NOMO-1 (cell line): ENCODE measurements at regions not wholly inside any gene's neighbourhood (a gene's known extent, or its start where the extent isn't known, plus 50 kb on each side); places are given as distances from the start of the nearest gene placed in this dataset.

Experiments used
- DNase-seq, 2 experiments: peaks; one replicate each; lab custom pipeline; 2025; ENCODE audit not compliant: unreplicated experiment in 2 of 2; lab: John Stamatoyannopoulos, UW

DNA sequence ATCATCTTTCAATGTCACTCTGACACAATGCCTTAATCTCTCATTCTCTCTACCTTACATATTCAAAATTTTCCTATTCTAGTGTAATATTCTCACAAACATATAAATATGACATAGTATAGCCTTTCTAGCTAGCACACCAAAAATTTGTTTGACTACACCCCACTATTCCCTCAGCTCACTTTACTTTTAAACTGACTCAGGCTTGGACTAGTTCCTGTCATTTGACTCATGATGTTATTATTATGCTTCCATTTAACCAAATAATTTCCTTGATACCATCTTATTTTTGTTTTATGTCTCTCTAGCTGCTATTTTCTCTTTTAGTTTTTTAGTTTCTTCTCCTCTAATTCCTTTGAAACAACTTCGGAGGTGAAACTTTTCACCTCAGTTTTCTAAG lies 1745.6 kb upstream of the PCDH20 start:
- DNase-seq = no peak

DNA sequence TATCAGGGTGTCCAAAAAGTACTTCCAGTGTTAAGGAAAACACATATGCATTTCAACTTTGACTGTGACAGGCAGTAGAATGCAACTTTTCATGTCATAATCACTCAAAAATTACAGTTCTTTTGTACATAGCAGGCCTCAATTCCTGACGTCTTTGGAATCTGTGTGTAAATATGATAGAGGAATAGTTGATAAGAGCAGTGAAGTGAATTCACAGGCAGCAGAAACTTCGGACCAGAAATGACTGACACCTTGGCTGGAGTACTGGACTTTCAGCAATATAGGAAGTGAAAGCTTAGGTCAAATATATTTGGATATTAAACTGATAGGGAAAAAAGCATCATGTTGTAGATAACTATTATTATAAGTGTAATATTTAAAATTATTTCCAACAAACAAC lies 1741.2 kb upstream of the PCDH20 start:
- DNase-seq = no peak

DNA sequence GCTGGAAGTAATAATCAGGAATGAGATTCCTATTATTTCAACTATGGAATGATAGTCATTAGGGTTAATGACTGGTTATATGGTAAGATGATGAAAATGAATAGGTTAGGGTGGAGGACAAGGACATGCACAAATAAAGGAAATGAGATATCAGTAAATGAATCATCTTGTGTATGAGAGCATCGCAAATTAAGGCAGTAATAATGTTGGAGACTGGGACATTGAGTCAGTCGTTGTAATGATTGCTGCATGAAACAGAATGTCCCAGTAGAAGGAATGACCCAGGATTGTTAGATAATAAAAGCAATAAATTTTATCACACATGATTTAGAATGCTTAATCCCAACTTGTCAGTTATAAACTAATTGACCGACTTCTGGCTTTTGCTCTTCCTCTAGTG lies 1733.7 kb upstream of the PCDH20 start:
- DNase-seq = no peak

DNA sequence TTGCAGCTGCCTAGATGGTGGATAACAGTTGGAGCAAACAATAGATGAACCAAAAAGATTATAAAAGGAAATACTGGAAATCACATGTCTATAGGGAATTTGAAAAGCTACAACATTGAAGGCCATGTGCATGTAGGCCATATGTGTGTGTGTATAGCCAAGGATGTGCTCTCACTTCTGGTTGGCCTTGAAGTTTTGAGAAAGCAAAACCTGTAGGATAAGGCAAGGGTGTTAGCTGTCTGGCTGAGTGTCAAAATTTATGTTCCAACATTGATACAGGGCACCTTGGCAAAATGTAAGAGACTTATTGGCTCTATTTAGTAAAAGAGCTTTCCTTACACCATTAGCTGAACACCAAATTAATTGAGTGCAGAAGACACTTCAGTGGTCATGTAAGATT lies 1723.6 kb upstream of the PCDH20 start:
- no peak for DNase-seq

DNA sequence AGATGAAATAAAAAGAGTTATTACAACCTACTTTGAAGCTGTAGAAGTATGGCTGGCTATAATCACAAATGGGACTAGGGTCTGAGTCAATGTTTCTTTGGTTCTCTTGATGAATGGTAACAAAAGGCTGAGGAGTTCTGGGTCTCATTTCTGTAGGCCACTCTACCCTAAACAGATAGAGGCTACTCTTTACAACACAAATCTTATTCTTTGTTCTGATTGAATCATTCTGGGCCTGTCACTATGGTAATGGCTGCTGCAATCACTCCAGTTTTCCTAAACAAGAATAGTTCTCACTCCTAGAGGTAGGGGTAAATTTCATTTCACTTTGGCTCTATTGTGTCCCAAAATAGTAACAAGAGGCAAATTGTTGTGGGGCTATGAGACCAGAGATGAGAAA lies 1714.3 kb upstream of the PCDH20 start:
- no peak for DNase-seq

DNA sequence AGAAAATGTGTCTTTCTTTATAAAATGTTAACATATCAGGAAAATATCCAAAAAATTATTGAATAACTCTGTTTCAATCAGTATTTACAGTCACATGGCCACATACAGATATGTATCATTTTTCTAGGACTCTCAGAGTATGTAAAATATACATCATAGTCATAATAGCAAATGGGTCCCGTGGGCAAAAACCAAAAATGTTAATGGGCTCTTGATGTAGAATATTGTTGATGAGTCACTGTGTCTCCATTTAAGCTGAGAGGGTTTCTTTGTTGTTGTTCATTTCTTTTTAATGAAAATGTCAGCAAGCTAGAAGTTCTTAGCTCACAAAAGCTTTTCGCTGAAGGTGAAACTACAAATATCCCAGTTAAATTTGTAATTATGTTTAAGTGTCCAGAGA lies 1713.1 kb upstream of the PCDH20 start:
- DNase-seq = no peak

DNA sequence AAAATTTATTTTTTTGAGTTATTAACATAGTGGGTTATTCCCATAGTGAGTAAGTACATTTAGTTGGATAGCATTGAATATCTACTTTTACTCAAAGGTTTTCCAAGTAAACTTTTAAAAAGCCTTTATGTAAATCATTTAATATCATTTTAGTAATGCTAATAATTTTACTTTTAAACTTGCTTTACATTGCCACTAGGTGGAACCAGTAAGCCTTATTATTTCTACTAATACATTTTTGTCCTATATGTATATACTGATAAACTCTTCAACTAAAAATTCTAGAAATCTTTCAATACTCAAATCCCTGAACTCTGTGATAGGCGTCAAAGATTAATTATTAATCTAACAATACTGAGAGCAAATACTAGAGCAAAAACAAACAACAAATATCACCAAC lies 1709.2 kb upstream of the PCDH20 start:
- peak in 1 of 2 experiments; percentile 14 for DNase-seq

DNA sequence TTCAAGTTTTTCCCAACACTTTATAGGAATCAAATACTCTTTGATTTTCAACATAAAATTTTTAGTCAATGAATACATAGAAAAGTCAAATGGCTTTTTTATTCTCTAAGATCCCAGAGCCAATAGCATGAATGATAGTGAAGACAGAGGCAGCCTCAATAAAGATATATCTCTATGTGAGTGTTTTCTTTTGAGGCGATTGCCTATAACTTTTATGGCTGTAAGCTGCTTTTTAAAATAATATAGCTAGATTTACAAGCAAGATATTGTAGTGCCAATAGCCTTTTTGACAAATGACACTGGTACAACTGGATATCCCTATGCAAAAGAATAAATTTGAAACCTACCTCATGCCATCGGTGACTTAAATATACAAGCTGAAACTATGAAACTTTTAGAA lies 1705.2 kb upstream of the PCDH20 start:
- no peak for DNase-seq

DNA sequence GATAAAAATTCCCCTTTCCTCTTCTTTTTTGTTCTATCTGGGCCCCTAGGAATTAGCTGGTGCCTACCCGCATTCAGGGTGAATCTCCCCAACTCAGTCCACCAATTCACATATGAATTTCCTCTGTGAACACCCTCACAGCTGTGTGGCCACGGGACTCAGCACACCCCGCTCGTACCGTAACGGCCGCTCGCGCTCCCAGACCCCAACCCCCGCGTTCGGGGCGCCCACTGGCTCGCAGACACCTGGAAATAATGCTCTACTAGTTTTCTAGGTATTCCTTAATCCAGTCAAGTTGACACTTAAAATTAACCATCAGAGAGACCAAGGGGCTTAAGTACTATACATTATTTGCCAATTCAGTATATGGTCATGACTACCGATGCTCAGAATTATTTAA lies 1702.1 kb upstream of the PCDH20 start:
- DNase-seq = no peak

DNA sequence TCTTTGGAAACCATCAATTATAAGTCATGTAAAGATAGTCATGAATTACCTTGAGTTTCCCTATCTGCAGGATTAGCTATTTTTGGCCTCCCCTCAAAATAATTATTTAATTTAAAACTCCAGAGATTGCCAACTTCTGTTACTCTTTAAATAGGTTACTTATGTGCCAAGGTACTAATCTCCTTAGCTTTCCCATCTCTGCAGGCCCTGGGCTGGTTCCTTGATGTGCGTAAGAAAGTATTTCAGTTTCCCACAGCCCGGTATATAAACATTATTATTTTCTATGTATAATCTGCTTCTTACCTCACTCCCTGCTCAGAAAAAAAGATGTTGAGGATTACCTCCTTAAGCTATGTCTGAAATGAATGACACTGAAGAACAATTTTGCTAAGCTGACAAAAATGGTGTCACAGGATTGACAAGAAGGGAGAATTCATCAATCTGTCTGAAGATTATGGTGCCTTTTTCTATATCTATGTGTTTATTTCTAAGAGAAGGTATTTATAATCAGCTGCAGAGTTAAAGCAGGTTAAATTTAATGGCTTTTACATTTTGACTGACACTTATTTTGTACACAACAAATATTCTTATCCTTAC lies 1697.2 kb upstream of the PCDH20 start:
- no peak for DNase-seq

DNA sequence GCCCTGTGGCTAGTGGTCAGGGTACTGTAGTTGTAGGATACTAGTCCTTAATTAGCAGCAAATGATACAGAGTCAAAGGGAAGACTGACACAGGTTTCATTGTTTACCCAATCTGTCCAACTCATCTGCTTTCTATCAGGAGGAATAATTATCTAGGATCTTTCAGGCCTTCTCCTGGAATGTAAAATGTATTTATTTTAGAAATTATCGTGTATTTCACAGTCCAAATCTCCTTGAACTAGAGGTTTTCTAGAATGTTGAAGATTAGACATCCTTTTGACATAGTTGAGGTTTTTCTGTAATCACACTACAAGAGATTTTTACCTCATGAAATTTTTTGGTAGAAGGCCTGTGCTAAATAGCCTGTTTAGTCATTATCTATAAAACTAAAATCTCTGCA lies 1694.8 kb upstream of the PCDH20 start:
- DNase-seq = no peak

DNA sequence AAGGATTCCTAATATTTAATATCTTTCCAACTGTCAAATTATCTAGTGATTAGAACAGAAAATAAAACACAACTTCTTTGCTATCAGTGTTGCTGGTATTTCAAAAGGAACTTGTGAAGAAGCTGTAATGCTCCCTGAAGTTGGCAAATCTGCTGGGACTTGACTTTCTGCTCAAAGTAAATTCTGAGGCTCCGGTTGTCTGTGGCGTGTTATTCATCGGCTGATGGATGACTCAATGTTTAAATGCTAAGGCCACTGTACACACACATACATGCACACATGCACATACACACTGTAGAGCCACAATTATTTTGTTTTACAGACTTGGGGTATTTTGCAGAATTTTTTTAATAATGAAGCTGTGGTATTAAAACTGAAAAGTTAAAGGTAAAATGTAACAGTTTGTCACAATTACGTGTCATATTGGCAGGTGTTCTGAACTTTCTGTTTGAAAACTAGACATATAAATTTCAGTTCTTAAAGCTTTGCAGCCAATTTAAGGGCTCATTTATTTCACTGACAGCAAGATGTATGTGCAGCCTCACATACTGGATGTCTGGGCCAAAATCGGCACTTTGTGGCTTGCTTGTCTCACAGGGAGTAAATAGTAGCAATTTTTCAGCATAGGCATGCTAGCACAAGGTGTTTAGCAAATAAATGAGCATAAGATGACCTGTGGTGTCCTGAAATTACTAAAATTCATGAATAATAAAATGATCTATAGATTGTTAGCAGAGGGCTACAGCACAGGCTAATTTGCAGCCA lies 1691.7 kb upstream of the PCDH20 start:
- no peak for DNase-seq

DNA sequence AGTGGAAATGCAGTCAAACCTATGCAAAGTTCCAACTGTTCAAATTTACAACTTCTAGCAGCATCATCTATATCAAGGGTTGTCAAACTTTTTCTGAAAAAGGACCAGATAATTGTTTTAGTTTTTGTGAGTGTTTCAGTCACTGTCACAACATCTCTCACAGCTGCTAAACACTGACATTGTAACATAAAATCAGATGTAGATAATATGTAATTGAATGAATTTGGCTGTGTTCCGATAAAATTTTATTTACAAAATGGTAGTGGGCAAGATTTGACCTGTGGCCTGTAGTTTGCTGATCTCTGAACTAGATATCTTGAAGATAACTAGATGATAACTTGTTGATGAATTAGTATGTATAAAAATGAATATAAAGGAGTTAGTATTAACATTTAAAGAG lies 1679.1 kb upstream of the PCDH20 start:
- no peak for DNase-seq

DNA sequence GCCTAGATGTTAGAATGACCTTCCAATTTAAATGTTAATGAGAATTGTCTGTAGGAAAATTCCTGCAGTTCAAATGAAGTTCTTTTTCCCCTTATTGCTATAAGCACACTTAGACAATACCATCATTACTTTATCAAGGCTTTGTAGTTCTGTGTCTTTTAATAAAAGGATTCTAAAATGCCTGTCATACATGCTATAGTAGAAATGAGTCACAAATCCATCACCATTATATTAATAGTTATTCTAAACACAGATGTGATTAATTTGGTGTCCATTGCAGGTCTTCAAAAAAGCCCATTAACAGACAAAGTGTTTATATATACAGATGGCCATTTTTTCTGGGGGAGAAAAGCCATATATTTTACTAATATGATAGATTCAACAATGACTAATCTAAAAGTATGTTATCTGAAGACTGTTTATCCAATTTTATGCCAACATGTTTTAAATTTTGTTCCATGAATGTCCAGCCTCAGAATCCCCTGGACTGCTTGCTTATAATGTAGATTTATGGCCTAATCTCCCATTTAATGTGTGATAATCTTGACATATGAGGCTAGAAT lies 1678.3 kb upstream of the PCDH20 start:
- no peak for DNase-seq

DNA sequence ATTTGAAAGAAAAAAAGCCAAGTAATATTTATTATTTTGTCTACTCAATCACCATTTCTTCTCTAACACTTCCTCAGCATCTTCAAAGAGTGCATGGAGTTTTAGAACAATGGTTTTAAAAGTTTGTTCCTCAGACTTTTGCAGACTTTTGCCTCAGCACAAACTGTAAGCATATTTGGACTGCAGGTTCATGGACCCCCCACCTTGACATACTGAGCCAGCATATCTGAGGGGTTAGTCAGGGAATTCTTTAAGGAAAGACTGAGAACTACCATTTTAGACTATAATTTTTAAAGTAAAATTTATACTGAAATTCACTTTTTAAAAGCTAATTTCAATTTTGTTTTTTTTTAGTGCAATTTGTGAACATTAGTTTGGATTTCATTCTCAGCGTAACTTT lies 1676.8 kb upstream of the PCDH20 start:
- no peak for DNase-seq

DNA sequence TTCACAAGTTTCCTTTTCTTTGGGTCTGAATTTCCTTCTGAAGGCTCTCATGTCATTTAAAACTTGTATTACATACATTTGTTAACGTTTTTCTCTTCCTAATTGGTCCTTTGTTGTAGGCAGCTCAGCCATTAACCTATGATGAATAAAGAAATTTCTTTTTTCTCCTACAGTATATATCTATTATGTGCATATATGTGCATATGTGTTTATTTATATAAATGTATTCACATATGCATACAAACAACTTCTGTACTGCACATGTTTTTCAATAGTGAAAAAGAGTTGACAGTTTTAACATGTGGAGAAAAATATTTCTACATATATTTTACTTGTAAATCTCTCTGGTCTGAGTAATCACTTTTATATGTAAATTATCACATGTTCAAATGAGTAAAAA lies 1674.9 kb upstream of the PCDH20 start:
- DNase-seq = no peak

DNA sequence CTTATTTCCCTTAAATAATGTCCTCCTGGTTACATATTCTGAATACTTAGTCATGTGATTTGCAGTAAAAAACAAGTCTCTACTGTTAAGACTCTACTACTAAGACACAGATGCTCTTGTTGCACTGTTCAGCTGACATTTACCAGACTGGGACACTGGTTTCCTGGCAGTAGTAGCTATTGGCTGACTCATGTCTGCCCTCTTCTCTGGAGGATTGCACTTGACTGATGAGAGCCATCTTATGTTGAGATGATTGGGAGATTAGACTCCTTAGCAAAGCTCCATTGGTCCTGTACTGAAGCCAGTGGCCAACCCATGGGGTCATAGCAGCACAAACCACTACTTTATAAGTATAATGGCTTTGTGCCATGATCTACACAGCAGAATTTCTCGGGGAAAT lies 1672.6 kb upstream of the PCDH20 start:
- no peak for DNase-seq

DNA sequence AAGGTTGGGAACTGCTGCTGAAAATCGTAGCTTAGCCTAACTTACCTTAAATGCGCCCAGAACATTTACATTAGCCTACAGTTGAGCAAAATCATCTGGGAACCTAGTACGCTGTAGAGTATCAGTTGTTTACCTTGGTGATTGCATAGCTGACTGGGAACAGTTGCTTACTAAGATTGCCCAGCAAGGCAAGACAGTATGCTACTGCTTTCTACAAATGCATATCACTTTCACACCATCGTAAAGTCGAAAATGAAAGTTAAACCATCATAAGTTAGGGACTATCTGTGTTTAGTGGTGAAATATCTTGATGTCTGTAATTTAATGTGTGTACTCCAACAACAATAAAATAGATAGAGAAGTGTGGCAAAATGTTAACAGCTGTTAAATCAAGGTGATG lies 1670.6 kb upstream of the PCDH20 start:
- no peak for DNase-seq

DNA sequence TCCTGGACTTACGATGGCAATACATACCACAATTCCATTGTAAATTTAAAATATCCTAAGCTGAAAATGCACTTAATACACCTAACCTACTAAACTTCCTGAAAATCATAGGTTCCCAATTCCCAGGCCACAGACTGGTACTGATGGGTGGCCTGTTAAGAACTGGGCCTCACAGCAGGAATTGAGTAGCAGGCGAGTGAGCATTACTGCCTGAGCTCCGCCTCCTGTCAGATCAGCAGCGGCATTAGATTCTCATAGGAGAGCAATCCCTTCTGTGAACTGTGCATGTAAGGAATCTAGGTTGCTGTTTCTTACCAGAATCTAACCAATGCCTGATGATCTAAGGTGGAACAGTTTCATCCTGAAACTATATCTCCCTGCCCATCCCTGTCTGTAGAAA lies 1670.2 kb upstream of the PCDH20 start:
- DNase-seq = no peak

DNA sequence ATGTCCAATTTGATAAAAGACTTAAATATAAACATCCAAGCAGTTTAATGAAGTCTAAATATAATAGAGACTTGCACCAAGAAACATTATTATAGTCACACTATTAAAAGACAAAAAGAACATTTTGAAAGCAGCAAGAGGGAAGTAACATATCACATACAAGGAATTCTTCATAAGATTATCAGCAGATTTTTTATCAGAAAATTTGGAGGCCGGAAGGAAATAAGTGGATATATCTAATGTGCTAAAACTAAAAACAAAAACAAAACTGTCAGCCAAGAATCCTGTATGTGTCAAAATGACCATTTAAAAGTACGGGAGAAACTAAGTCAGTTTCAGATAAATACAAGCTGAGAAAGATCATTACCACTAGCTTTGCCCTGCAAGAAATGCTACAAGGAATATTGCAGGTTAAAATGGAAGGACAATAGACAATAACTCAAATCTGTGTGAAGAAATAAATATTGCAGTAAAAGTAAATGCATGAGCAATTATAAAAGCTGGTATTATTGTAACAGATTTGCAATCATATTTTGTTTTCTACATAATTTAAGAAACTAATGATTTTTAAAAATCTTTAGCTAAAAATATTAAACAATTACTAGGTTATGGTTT lies 1665.9 kb upstream of the PCDH20 start:
- no peak for DNase-seq

DNA sequence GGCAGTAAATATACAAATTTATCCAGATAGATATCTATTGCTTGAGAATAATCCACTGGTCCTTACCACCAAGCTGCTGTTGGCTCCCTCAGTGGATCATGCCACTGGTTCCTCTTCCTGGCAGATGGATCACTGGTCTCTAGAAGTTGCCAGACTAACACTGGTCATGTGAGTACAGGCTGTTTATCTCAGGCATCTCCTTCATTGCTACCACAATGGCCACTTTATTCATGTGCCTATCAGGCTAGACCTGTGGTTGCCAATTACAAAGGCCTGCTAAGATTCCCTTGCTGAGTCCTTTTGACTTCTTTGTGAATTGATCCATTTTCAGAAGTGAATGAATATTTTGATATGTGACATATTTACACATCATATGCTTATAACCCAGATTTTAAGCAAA lies 1659.5 kb upstream of the PCDH20 start:
- DNase-seq = no peak

DNA sequence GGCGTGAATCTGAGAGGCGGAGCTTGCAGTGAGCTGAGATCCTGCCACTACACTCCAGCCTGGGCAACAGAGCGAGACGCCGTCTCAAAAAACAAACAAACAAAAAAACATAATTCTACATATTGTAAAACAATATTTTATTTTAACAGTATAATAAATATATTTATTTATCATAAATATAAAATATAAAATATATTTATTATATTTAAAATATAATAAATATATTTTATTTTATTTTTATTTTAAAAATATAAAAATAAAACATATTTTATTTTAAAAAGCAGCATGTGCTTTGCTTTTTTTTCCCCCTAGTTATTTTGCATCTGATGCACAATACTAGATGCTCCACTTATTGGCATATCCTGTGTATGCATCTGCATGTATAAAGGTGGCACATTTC lies 1634.6 kb upstream of the PCDH20 start:
- no peak for DNase-seq
